DOHH2 (cell line): ENCODE measurements at regions not wholly inside any gene's neighbourhood (a gene's known extent, or its start where the extent isn't known, plus 50 kb on each side); places are given as distances from the start of the nearest gene placed in this dataset.

ENCODE experiments used
- H3F3A ChIP-seq: fragments of 200-600 bp; sonication (generic), shearing (Covaris generic); 2 replicates; pipeline ENCODE4 v1.6.0; 2016; ENCODE audit warnings: antibody characterized with exemption, mild to moderate bottlenecking; ENCODE audit not compliant: control insufficient read depth, insufficient read depth
- H3K27ac ChIP-seq: fragments of 200-600 bp; sonication (generic); 2 replicates; pipeline ENCODE4 v1.5.1; 2014; ENCODE audit warnings: low read depth, mild to moderate bottlenecking, low read length, moderate library complexity
- H3K27me3 ChIP-seq: fragments of 200-600 bp; sonication (generic); 2 replicates; pipeline ENCODE4 v1.6.1; 2014; ENCODE audit warnings: mild to moderate bottlenecking, low read length, mixed read lengths; ENCODE audit not compliant: control insufficient read depth
- H3K36me3 ChIP-seq: fragments of 200-600 bp; sonication (generic); 2 replicates; pipeline ENCODE4 v1.6.1; 2014; ENCODE audit warnings: mild to moderate bottlenecking, low read length, moderate library complexity, mixed read lengths; ENCODE audit not compliant: control insufficient read depth
- H3K4me1 ChIP-seq: fragments of 200-600 bp; sonication (generic); 2 replicates; pipeline ENCODE4 v1.6.1; 2014; ENCODE audit warnings: mild to moderate bottlenecking, low read length, mixed read lengths; ENCODE audit not compliant: control insufficient read depth
- H3K4me2 ChIP-seq: fragments of 200-600 bp; sonication (generic); 2 replicates; pipeline ENCODE4 v1.6.0; 2014; ENCODE audit warnings: mild to moderate bottlenecking, low read length, moderate library complexity
- H3K4me3 ChIP-seq: fragments of 200-600 bp; sonication (generic); 2 replicates; pipeline ENCODE4 v1.5.1; 2014; ENCODE audit warnings: mild to moderate bottlenecking, low read length, mixed read lengths
- H3K79me2 ChIP-seq: fragments of 200-600 bp; sonication (generic); 2 replicates; pipeline ENCODE4 v1.6.1; 2014; ENCODE audit warnings: mild to moderate bottlenecking, low read length, mixed read lengths; ENCODE audit not compliant: control insufficient read depth
- H3K9me2 ChIP-seq: fragments of 200-600 bp; sonication (generic); replicated peaks from 2 replicates; pipeline ENCODE4 v1.6.1; 2014; ENCODE audit warnings: mild to moderate bottlenecking, low read length, mixed read lengths; ENCODE audit not compliant: control insufficient read depth
- H3K9me3 ChIP-seq: fragments of 200-600 bp; sonication (generic); 2 replicates; pipeline ENCODE4 v1.6.1; 2014; ENCODE audit warnings: antibody characterized with exemption, low read length, mixed read lengths; ENCODE audit not compliant: control insufficient read depth, insufficient read depth
- H4K20me1 ChIP-seq: fragments of 200-600 bp; sonication (generic); 2 replicates; pipeline ENCODE4 v1.6.0; 2014; ENCODE audit warnings: low read depth, mild to moderate bottlenecking, antibody characterized with exemption, low read length, moderate library complexity; ENCODE audit not compliant: control insufficient read depth, insufficient read depth
- CTCF ChIP-seq: fragments of 200-600 bp; sonication (generic); IDR thresholded peaks from one replicate; pipeline ENCODE4 v1.5.1; 2014; ENCODE audit warnings: antibody characterized with exemption, mild to moderate bottlenecking, low read depth, low read length; ENCODE audit not compliant: poor library complexity, severe bottlenecking
- EZH2phosphoT487 ChIP-seq: fragments of 200-600 bp; sonication (generic); IDR thresholded peaks from 2 replicates; pipeline ENCODE4 v1.6.1; 2017; ENCODE audit warnings: borderline replicate concordance, mild to moderate bottlenecking, antibody characterized with exemption, low read length, moderate library complexity, mixed read lengths

GRCh38 chr2:163407296-163407695, 328.5 kb downstream of the FIGN start:
- Histone ChIP-seq H3K79me2 (no peaks in the 10 kb centered on the region), H3K9me3 (no peaks in the 10 kb centered on the region), H3K4me2 (no peak overlapping the region), H3K4me1 (no peaks in the 10 kb centered on the region), H3K4me3 (no peak overlapping the region), H4K20me1 (no peaks in the 10 kb centered on the region), H3K27me3 (no peaks in the 10 kb centered on the region), H3K36me3 (no peaks in the 10 kb centered on the region), H3K9me2 (no peaks in the 10 kb centered on the region), H3F3A (no peaks in the 10 kb centered on the region), H3K27ac (no peak overlapping the region)
- TF ChIP-seq CTCF (no peak), EZH2phosphoT487 (no peak)

DNA sequence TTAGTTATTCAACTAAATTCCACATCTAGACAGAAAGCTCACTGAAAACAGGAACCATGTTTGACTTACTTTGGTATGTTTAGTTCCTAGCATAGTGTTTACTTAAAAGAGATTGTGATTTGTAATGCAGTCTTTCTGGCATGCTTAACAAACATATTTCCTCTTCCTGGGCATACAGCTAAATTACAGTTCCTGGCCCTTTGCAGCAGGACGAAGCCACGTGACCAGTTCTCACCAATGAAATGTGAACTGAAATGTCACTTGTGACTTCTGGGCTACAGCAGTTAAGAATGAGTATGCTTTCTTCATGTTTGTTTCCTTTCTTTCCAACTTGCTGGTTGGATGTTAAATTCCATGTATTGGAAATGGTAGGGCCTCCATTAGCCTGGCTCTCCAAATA, 330.5 kb downstream of the FIGN start:
- Histone ChIP-seq H3K9me2 (no peaks in the 10 kb centered on the region), H3K9me3 (no peaks in the 10 kb centered on the region), H3K4me2 (no peak overlapping the region), H3K27ac (no peak overlapping the region), H3K27me3 (no peaks in the 10 kb centered on the region), H3K36me3 (no peaks in the 10 kb centered on the region), H3F3A (no peaks in the 10 kb centered on the region), H4K20me1 (no peaks in the 10 kb centered on the region), H3K4me3 (no peak overlapping the region), H3K4me1 (no peaks in the 10 kb centered on the region), H3K79me2 (no peaks in the 10 kb centered on the region)
- no peak for TF ChIP-seq EZH2phosphoT487
- TF ChIP-seq CTCF, result no peak

DNA sequence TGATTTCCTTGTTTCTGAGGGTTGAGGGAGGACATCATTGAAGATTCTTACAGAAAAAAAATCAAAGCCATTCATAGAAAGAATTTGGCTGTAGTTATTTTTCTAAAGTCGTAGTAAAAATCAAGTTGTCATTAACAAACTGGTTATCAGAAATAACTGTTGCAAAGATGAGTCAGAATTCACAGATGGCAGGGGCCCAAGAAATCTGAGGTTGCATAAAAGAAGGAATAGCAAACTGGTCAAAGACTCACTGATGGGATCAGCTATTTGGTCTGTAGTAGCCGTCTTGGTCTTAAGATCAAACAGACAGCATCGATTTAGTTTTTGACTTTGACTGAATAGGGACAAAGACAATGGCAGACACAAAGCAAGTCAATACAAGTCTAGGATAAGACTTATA, 334.3 kb downstream of the FIGN start:
- no peak overlapping the region for H3K4me3 ChIP-seq
- H3K9me3 ChIP-seq, result no peaks in the 10 kb centered on the region
- H3K36me3 ChIP-seq, result no peaks in the 10 kb centered on the region
- TF ChIP-seq CTCF (no peak), EZH2phosphoT487 (no peak)
- no peaks in the 10 kb centered on the region for H3K9me2 ChIP-seq
- H4K20me1 ChIP-seq, result no peaks in the 10 kb centered on the region
- no peaks in the 10 kb centered on the region for H3K4me1 ChIP-seq
- H3K27me3 ChIP-seq, result no peaks in the 10 kb centered on the region
- no peaks in the 10 kb centered on the region for H3K79me2 ChIP-seq
- no peak overlapping the region for H3K27ac ChIP-seq
- no peaks in the 10 kb centered on the region for H3F3A ChIP-seq
- no peak overlapping the region for H3K4me2 ChIP-seq

- H3F3A ChIP-seq, result no peaks in the 10 kb centered on the region
- no peaks in the 10 kb centered on the region for H3K79me2 ChIP-seq
- H3K9me2 ChIP-seq, result no peaks in the 10 kb centered on the region
- no peaks in the 10 kb centered on the region for H4K20me1 ChIP-seq
- H3K27ac ChIP-seq, result no peak overlapping the region
- no peak for TF ChIP-seq CTCF
- no peak for TF ChIP-seq EZH2phosphoT487
- no peaks in the 10 kb centered on the region for H3K9me3 ChIP-seq
- no peak overlapping the region for H3K4me3 ChIP-seq
- no peaks in the 10 kb centered on the region for H3K27me3 ChIP-seq
- H3K4me1 ChIP-seq, result no peaks in the 10 kb centered on the region
- H3K36me3 ChIP-seq, result no peaks in the 10 kb centered on the region
- H3K4me2 ChIP-seq, result no peak overlapping the region
Measured at GRCh38 chr2:163397451-163397850, 338.4 kb downstream of the FIGN start.
